Activated CD8-positive, alpha-beta memory T cell treated with anti-CD3 and anti-CD28 coated beads for 24 hours (primary cell): ENCODE measurements at regions not wholly inside any gene's neighbourhood (a gene's known extent, or its start where the extent isn't known, plus 50 kb on each side); places are given as distances from the start of the nearest gene placed in this dataset.
"Not testable (repeated sequence)": the region's sequence is repeated elsewhere in the genome, so short reads cannot be mapped to it uniquely, and the experiment has no call there.

Experiments
- DNase-seq: peaks from one replicate; pipeline ENCODE4 v3.0.0-alpha.2; 2020

DNA sequence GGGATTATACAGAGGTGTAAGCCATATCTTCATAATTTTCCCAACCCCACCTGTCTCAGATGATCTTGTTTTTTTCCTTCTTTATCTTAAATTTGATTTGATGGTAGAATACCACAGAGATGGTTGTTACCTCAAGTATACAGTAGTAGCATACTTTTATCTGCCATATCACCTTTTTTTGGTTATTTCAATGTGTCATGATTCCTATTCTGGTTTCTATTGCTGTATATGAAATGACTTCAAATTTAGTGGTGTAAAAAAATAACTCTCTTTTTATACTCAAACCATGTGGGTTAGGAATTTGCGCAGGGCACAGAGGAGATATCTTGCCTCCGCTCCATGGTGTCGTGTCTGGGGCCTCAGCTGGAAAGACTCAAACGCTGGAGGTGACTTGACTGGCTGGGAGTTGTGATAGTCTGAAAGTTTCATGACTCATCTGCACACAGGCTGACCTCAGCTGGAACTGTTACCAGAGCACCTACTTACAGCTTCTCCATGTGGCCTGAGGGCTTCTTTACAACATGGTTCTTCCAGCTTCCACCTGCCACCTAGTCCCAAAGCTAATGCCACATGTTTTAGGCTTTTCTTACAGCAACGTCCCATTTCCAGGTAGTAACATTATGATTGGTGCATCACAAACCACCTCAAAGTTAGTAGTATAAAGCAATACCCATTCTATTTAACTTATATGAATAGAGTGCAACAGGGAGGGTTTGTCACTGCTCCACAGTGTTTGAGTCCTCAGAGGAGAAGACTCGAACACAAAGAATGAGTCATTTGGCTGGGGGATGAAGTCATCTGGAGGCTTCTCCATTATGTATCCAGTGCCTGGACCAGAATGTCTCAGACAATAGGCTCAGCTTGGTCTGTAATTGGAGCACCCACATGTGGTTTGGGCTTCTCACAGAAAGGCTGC, 82.3 kb upstream of the XPO1 start:
- DNase-seq, result no peak

DNA sequence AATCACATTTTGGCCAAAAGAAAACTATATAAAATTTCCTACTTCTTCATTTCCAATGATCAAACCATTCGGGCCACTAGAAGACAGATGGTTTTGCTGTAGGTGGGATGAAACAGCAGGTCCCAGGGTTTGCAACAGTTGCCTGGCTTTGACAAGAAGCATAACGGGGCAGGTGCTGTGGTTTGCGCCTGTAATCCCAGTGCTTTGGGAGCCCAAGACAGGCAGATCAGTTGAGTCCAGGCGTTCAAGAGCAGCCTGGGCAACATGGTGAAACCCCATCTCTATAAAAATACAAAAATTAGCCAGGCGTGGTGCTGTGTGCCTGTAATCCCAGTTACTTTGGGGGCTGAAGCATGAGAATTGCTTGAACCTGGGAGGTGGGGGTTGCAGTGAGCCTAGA, 81.4 kb upstream of the XPO1 start:
- DNase-seq, result no peak

DNA sequence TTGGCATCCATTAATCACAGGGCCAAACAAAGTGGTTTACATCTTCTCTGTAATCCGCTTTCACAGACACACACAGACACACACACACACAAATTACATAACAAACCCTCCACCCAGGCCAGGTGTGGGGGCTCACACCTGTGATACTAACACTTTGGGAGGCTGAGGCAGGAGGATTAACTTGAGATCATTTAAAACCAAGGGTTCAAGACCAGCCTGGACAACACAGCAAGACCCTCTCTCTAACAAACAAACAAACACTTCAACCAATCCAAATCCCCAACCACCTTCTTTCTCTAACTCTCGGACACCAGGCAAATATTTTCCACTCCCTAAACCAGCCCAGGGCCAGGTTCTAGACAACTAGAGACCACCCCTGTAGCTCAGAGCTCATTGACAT, 79.5 kb upstream of the XPO1 start:
- DNase-seq, result no peak

DNA sequence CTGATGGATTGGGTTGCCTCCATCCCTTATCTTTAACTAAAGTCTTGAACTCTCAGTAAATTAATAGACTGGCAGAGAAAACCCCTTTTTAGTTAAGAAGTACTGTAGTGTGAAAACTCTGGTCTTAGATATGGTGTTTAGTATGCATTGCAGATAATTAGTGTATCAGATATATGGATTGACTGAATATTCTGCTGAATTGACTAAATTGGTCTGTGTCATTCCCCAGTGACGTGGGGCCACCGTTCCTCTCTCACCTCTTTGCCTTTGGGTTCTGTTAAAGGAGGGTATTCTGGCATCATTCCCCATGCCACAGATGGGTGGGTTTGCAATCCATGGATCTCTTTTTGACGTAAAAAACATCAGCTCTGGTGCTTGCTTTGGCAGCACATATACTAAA, 67.1 kb upstream of the XPO1 start:
- no peak for DNase-seq

DNA sequence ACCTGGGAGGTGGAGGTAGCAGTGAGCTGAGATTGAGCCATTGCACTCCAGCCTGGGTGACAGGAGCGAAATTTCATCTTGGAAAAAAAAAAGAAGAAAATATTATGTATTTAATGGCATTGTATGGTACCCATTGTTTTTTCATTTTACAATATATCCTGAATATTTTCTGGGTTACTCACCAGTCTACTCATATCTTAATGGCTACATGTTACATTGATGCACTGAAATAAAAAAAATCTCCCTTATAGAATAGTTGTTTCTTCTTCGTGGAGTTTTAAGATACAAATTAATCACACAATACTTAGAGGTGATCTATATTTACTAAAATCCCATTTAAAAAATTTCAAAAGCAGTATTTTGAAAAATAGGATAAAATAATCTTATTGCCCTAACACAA, 66.3 kb upstream of the XPO1 start:
- no peak for DNase-seq

DNA sequence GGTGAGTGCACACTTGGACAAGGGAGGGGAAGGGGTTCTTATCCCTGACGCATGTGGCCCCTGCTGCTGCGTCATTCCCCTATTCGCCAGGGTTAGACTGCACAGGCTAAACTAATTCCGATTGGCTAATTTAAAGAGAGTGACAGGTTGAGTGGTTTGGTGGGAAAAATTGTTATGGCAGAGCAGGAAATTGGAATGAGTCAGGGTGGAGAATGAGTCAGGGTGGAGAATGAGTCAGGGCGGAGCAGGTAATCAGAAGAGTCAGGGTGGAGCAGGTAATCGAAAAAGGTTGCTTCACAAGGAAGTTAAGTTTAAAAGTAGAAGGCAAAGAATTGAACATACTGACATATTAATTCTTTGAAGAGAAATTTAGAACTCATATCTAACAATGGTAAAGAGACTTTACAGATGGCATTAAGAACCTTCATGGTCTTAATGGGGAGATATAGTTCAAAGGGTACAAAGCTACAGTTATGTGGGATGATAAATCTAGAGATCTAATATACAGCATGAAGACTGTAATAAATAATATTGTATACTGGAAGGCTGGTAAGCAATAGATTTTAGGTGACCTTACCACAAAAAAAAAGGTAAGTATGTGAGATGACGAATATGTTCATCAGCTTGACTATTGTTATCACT, 60.5 kb upstream of the XPO1 start:
- not testable (repeated sequence) for DNase-seq

DNA sequence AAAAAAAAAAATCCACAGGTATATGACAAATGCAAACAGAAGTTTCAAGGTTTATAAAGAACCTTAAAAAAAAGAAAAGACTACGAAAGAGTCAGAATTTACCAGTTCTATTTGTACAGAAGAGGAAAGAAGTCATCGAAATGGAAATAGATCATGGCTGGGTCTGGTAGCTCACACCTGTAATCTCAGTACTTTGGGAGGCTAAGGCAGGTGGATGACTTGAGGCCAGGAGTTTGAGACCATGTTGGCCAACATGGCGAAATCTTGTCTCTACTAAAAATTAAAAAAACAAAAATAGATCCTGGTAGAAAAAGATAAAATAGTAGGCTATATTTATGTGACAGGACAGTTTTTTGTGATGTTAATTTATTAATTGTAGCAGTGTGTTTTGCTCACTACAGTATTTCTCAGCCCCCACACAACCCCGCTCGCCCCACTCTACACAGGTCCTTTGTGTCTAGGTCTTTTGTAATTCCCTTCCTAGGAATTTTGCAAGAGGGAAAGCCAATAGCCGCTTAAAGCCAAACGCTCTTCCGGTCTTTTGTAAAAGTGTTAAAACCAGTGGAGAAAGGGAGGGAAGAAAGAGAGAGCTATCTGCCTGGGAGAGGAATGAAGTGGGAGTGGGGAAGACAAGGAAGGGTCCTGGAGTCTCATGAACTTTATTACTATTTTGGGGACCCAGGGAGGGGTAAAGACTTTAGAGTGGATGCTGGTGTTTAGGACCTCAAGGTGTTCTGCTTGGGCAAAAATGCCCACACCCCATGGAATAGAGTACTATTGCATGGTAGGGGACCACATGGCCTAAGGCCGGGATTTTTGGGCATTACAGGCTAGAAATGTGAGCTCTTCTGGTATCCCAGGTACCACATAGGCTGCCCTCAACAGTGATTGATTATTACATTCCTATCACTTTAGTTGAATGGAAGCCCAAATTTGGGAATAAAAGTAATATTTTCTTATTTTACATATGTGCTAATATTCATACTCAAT, 59.4 kb upstream of the XPO1 start:
- DNase-seq, result no peak

DNA sequence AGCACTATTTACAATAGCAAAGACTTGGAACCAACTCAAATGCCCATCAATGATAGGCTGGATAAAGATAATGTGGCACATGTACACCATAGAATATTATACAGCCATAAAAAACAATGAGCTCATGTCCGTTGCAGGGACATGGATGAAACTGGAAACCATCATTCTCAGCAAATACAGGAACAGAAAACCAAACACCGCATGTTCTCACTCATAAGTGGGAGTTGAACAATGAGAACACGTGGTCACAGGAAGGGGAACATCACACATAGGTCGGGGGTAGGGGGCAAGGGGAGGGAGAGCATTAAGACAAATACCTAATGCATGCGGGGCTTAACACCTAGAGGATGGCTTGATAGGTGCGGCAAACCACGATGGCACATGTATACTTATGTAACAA, 56.0 kb upstream of the XPO1 start:
- not testable (repeated sequence) for DNase-seq

DNA sequence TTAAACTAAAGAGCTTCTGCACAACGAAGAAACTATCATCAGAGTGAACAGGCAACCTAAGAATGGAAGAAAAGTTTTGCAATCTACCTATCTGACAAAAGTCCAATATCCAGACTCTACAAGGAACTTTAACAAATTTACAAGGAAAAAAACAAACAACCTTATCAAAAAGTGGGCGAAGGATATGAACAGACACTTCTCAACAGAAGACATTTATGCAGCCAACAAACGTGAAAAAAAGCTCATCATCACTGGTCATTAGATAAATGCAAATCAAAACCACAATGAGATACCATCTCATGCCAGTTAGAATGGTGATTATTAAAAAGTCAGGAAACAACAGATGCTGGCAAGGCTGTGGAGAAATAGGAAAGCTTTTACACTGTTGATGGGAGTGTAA, 55.5 kb upstream of the XPO1 start:
- DNase-seq, result not testable (repeated sequence)

DNA sequence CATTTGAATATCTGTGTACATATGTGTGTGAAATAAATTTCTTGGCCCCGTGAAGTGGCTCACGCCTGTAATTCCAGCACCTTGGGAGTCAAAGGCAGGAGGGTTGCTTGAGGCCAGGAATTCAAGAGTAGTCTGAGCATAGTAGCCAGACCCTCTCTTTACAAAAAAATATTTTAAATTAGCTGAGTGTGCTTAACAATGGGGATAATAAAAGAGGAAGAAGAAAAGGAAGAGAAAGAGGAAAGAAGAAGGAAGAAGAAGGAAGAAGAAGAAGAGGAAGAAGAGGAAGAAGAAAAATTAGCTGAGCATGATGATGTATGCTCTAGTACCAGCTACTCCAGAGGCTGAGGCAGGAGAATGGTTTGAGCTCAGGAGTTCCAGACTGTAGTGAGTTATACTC, 52.1 kb upstream of the XPO1 start:
- no peak for DNase-seq

DNA sequence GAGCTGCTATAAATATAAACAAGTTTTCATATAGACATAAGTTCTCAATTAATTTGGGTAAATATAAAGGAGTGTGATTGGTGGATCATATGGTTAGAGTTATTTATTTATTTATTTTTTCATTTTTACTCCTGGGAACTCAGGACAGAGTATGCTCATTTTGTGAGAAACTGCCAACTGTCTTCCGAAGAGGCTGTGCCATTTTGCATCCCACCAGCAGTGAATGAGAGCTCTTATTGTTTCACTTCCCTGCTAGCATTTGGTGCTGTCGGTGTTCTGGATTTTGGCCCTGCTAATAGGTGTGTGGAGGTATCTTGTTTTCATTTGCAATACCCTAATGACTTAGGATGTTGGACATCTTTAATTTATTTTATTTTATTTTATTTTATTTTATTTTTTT, 50.4 kb upstream of the XPO1 start:
- DNase-seq, result no peak
